ENCODE measurements at regions not wholly inside any gene's neighbourhood (a gene's known extent, or its start where the extent isn't known, plus 50 kb on each side); places are given as distances from the start of the nearest gene placed in this dataset.
"Not testable (repeated sequence)": the region's sequence is repeated elsewhere in the genome, so short reads cannot be mapped to it uniquely, and the experiment has no call there.

GRCh38 chr1:242914729-242915128 lies 340.4 kb downstream of the CEP170 start:
- not testable (repeated sequence) for DNase-seq (ENCODE audit: low read depth in 1 of 2, low spot score in 1 of 2)

DNA sequence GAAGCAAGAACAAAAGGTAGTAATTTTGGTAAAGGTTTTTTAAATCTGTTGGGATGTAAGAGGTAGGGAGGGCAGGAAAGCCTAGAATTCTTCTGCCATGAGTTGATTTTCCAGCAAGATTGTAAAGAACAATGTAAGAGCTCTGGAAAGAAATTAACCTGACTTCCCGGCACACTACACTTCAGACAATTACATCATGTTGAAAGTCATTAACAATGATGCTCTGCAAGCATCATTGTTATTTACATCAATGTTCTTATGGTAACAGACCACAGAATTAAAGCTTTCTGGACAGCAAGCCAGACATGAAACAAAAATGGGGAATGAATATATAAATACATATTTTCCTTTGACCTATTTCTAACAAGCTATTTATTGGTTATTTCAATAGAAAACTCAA lies 342.2 kb downstream of the CEP170 start:
- DNase-seq (ENCODE audit: low read depth in 1 of 2, low spot score in 1 of 2), result not testable (repeated sequence)

GRCh38 chr1:242900558-242900957 lies 354.5 kb downstream of the CEP170 start:
- not testable (repeated sequence) for DNase-seq (ENCODE audit: low read depth in 1 of 2, low spot score in 1 of 2)

GRCh38 chr1:242890192-242890741 lies 364.8 kb downstream of the CEP170 start:
- no peak for DNase-seq (ENCODE audit: low read depth in 1 of 2, low spot score in 1 of 2)

GRCh38 chr1:242886137-242886536 lies 361.6 kb upstream of the PLD5 start:
- no peak for DNase-seq (ENCODE audit: low read depth in 1 of 2, low spot score in 1 of 2)

DNA sequence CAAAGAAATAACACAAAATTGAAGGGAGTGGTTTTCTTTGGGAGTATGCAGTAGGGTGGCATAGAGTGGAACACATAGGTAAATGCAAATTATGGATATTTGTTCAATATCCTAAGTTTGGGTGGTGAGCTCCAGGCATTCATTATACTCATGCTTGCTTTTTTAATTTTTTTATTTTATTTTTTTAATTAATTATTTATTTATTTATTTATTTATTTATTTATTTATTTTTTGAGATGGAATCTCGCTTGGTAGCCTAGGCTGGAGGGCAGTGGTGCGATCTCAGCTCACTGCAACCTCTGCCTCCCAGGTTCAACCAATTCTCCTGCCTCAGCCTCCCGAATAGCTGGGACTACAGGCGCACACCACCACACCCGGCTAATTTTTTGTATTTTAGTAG lies 355.5 kb upstream of the PLD5 start:
- DNase-seq (ENCODE audit: low read depth in 1 of 2, low spot score in 1 of 2), result not testable (repeated sequence)

DNA sequence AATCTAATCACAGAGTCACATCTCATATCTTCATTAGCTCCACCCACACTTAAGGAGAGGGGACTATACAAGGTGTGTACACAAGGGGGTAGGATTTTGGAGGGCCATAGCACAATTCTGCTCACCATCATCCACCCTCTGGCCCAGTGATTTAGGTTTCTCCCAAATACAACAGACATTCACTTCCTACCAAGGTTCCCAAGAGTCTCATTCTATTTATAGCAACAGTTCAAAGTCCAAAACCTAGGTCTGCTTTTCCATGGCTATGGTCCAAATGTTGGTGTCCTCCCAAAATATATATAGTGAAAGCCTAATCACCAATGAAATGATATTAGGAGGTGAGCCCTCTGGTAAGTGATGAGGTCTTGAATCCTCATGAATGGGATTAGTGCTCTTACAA lies 353.2 kb upstream of the PLD5 start:
- DNase-seq (ENCODE audit: low read depth in 1 of 2, low spot score in 1 of 2), result no peak

GRCh38 chr1:242877229-242877628 lies 352.7 kb upstream of the PLD5 start:
- DNase-seq (ENCODE audit: low read depth in 1 of 2, low spot score in 1 of 2), result no peak

DNA sequence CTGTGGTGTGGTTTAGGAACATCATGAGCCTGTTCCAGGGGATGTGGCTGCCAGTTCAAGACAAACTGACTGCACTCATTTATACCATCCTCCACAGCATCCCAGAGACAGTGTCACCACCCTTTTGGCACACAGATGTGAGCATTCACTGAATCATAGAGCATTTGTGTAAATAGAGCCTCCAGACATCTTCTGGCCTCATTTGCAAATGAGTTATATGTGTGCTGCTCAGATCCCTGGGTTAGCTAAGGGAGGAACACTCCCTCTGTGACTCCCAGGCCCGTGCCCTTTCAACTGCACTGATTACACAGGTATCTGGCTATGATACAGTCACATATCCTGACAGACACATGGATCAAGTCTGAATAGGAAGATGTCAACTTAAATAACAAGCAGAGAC lies 351.5 kb upstream of the PLD5 start:
- no peak for DNase-seq (ENCODE audit: low read depth in 1 of 2, low spot score in 1 of 2)

- no peak for DNase-seq (ENCODE audit: low read depth in 1 of 2, low spot score in 1 of 2)
Observed at GRCh38 chr1:242873661-242874060, 349.2 kb upstream of the PLD5 start.

- no peak for DNase-seq (ENCODE audit: low read depth in 1 of 2, low spot score in 1 of 2)
Observed at GRCh38 chr1:242872521-242872920, 348.0 kb upstream of the PLD5 start.

DNA sequence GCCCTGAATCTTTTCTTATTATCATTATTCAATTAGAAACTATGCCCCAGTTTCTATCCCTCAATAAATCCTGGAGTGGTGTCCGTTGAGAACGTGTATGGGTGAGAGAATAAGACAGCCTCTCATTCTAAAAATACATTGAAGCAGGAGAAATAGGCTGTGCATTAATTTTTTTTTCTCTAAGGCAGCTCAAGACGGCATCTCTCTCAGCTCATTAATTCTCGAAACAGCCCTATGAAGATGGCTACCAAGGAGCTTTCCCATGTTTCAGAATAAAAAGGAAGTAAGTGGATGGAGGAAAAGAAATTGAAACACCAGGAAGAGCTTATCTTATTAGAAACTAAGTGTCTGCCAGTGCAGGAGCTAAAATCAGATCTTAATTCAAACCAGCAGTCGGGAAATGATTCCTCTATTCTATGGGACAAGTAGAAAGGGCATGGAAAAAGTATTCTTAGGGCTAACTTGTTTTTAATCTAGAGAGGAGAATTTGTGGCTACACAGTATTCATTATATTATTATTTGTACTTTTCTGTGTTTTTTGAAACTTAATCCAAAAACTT lies 347.1 kb upstream of the PLD5 start:
- DNase-seq (ENCODE audit: low read depth in 1 of 2, low spot score in 1 of 2), result no peak

DNA sequence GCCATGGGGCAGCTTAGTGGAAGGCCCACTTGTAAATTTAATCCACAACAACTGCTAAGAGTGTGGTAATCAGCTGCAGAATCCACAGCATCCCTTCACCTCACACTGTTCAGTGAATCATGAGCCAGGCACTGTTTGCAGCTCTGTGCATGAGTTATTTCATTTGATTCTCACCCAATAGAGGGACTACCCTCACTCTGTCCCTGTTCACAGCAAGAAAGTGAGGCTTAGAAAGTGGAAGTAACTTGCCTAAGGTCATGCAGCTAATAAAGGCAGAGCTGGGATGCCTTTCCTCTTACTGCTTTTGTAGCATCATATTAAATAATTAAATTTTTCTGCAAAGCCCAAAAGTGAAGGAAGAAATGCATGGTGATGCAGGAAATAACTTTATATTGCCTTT lies 346.5 kb upstream of the PLD5 start:
- no peak for DNase-seq (ENCODE audit: low read depth in 1 of 2, low spot score in 1 of 2)

DNA sequence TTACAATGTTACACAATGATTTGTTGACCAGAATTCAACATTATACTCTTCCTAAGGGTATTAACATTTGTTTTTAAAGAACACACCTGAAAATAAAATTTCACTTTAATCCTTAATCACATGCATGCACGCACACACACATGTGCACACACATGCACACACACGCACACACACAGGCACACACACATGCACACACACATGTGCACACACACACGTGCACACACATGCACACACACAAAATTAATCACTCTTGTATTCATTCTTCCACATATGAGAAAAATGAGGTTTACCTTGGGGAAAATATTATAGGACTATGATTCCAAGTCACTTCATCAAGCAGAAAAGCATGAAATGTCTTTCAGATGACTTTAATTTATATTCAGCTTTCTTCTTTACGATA lies 331.8 kb upstream of the PLD5 start:
- no peak for DNase-seq (ENCODE audit: low read depth in 1 of 2, low spot score in 1 of 2)

DNA sequence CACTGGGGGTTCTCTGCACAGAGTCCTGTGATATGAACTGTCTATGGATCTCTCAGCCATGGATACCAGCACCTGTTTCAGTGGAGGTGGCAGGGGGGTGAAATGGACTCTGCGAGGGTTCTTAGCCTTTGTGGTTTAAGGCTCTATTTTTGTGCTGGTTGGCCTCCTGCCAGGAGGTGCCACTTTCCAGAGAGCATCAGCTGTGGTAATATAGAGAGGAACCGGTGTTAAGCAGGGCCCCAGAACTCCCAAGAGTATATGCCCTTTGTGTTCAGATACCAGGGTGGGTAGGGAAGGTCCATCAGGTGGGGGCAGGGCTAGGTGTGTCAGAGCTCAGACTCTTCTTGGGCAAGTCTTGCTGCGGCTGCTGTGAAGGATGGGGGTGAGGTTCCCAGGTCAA lies 330.0 kb upstream of the PLD5 start:
- DNase-seq (ENCODE audit: low read depth in 1 of 2, low spot score in 1 of 2), result no peak

GRCh38 chr1:242847390-242847993 lies 323.0 kb upstream of the PLD5 start:
- DNase-seq (ENCODE audit: low read depth in 1 of 2, low spot score in 1 of 2), result no peak

DNA sequence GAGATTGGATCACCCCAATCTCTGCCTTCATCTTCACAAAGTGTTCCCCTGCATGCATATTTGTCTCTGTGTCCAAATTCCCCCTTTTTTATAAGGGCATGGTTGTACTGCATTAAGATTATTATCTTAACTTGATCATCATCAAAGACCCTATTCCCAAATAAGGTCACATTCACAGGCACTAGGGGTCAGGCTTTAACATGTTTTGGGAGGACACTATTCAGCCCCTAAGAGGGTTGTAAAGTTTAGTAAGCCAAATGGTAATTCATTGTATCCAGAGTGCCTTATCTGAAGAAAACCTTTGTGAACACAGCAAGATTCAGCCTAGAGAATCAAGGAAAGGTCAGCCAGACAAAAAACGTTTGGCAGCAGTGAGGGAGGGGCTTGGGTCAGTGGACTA lies 317.6 kb upstream of the PLD5 start:
- DNase-seq (ENCODE audit: low read depth in 1 of 2, low spot score in 1 of 2), result no peak

DNA sequence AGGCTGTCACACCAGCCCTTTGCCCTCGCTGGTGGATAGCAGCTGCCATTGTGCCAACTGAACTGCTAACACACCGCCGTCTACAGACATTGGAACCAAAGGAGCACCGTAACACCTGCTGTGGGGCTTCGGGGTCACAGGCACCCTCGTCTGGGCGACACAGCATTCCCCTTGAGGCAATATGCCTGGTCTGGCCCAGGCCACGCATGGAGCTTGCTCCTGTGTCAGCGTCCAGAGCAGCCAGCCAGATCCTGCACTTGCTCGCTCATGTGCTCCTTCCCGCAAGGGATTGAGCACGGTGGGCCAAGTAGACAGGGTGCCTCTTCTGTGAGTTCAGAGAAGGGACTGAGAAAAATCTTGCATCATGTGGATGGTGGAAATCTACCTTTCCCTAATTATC lies 314.6 kb upstream of the PLD5 start:
- DNase-seq (ENCODE audit: low read depth in 1 of 2, low spot score in 1 of 2), result no peak

DNA sequence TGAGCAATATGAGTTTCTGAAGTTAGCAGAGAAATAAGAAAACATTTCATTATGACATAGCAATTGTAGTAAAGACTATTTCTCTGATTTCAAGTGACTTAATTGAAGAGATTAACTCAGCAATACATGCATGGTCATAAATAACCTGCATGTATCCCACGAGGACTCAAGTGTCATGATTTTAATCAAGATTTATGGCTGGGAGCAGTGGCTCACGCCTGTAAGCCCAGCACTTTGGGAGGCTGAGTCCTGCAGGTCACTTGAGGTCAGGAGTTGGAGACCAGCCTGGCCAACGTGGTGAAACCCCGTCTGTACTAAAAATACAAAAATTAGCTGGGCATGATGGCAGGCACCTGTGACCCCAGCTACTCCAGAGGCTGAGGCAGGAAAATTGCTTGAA lies 311.9 kb upstream of the PLD5 start:
- no peak for DNase-seq (ENCODE audit: low read depth in 1 of 2, low spot score in 1 of 2)

GRCh38 chr1:242828828-242829227 lies 304.3 kb upstream of the PLD5 start:
- DNase-seq (ENCODE audit: low read depth in 1 of 2, low spot score in 1 of 2), result no peak

DNA sequence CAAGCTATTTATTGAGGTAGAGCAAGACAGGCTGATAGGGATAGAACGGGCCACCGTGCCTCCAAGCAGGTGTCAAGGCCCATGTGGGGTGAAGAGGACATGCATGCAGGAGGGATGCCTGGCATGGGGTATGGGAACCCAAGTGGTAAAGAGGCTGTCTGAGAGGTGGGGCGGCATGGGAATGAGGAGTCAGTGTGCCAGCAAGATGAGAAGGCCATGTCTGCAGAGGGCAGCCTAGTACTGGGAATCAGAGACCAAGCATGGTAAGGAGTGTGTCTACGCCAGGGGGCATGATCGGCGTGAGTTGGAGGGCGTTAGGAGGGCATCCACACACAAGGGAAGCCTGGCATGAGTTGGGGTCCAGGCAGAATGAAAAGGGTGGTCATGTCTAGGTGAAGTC lies 303.7 kb upstream of the PLD5 start:
- DNase-seq (ENCODE audit: low read depth in 1 of 2, low spot score in 1 of 2), result no peak

GRCh38 chr1:242827538-242827937 lies 303.0 kb upstream of the PLD5 start:
- DNase-seq (ENCODE audit: low read depth in 1 of 2, low spot score in 1 of 2), result no peak

DNA sequence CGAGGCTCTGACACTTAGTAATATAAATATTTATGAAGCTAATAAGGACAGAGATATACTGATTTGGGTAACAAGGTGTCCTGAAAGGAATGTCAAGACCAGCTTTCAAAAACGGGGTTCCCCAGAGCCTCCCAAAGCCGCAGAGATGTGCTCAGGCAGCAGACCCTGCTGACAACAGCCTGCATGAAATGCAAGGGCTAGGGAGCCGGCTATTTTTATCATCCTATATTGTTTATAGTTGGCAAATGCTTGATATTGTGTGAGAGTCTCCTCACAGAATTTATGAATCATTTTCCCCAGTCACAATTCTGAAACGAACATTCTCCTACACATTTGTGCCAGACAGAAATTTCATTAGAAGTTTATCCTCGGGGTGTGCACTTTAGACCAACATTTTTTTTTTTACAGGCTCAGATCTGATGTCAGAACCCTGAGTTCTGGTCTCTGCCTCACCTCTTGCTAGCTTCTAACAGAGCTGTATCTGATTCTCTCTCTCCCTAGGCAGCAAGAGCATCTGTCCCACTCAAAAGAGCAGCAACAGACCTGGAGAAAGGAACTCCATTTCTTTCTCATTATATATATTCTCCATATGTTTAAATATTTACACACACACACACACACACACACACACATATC lies 302.3 kb upstream of the PLD5 start:
- DNase-seq (ENCODE audit: low read depth in 1 of 2, low spot score in 1 of 2), result no peak

Measured in stimulated activated CD4-positive, alpha-beta T cell treated with anti-CD3 and anti-CD28 coated beads, Interleukin-15, amount 100 ng/mL, for 1 hour (primary cell).